Panc1 (cell line): ENCODE measurements at regions not wholly inside any gene's neighbourhood (a gene's known extent, or its start where the extent isn't known, plus 50 kb on each side); places are given as distances from the start of the nearest gene placed in this dataset.

Experiments
- ATAC-seq: fragments of 200-7000 bp; cut with Tn5 transposase; 2 replicates; pipeline ENCODE4 v1.9.1; 2020; ENCODE audit warnings: mild to moderate bottlenecking, moderate library complexity
- BruUV-seq: library from RNA; stranded (reverse); fragments of 400-500 nt; replicated peaks from 2 replicates; lab custom pipeline; 2021; lab: Mats Ljungman, UMichigan
- CTCF ChIA-PET: fragments of 300-600 bp; sonication (Branson Sonifier 250); formaldehyde crosslinking; loops from one replicate; lab custom pipeline; 2022; ENCODE audit warnings: antibody characterized with exemption; lab: Charles Lee
- POLR2A ChIA-PET: fragments of 300-600 bp; sonication (Branson Sonifier 250); formaldehyde crosslinking; loops from one replicate; lab custom pipeline; 2022; ENCODE audit warnings: antibody characterized with exemption; lab: Charles Lee
- DNase-seq: peaks from one replicate; pipeline ENCODE4 v3.0.0-alpha.2; 2010; ENCODE audit warnings: low read depth, low spot score
- H3K27ac ChIP-seq: 2 replicates; pipeline ENCODE4 v1.5.1; 2011; ENCODE audit warnings: mild to moderate bottlenecking, low read length, inconsistent platforms
- H3K27me3 ChIP-seq: fragments of 200-500 bp; sonication (Bioruptor generic); 2 replicates; pipeline ENCODE4 v1.6.0; 2014; ENCODE audit warnings: low read length, inconsistent platforms; ENCODE audit not compliant: control insufficient read depth, insufficient read depth
- H3K36me3 ChIP-seq: fragments of 200-500 bp; sonication (Bioruptor generic); 2 replicates; pipeline ENCODE4 v1.5.1; 2014; ENCODE audit warnings: inconsistent platforms, mild to moderate bottlenecking, low read length, moderate library complexity; ENCODE audit not compliant: control insufficient read depth, insufficient read depth
- H3K4me1 ChIP-seq: 2 replicates; pipeline ENCODE4 v1.5.1; 2011; ENCODE audit warnings: inconsistent platforms, mild to moderate bottlenecking, low read length, moderate library complexity; ENCODE audit not compliant: control insufficient read depth, insufficient read depth
- H3K4me3 ChIP-seq, 2 experiments: 2 replicates each; pipeline ENCODE4 v1.5.1; 2011 to 2012; ENCODE audit warnings: low read depth in 2 of 2, low read length in 2 of 2, mild to moderate bottlenecking in 2 of 2, inconsistent platforms in 1 of 2, moderate library complexity in 1 of 2
- H3K9me3 ChIP-seq: fragments of 200-500 bp; sonication (Bioruptor generic); 2 replicates; pipeline ENCODE4 v1.5.1; 2014; ENCODE audit warnings: low read depth, mild to moderate bottlenecking, inconsistent platforms, low read length, moderate library complexity; ENCODE audit not compliant: control insufficient read depth, insufficient read depth
- CTCF ChIP-seq: fragments of 450-650 bp; IDR thresholded peaks from 2 replicates; pipeline ENCODE4 v1.5.1; 2017; ENCODE audit warnings: mild to moderate bottlenecking
- POLR2AphosphoS5 ChIP-seq: IDR thresholded peaks from 2 replicates; pipeline ENCODE4 v1.6.1; 2012; ENCODE audit warnings: mild to moderate bottlenecking, low read depth, low read length, moderate library complexity
- SIN3A ChIP-seq: IDR thresholded peaks from 2 replicates; pipeline ENCODE4 v1.6.1; 2012; ENCODE audit warnings: low read depth, mild to moderate bottlenecking, low read length, moderate library complexity, borderline replicate concordance; ENCODE audit not compliant: insufficient read depth
- TCF7L2 ChIP-seq: IDR thresholded peaks from 2 replicates; pipeline ENCODE4 v1.6.1; 2011; ENCODE audit warnings: mild to moderate bottlenecking, low read depth, low read length, inconsistent platforms
- in situ Hi-C: cut with HindIII; loops from 2 replicates; pipeline ENCODE4 v1.10.0; 2016; ENCODE audit warnings: low sequenced_read_pairs, low pct_unique_long_range_greater_than_20kb
- intact Hi-C: fragments of 100-400 bp; cut with micrococcal nuclease; formaldehyde crosslinking; loops from one replicate; pipeline ENCODE4 v1.10.0; 2022; ENCODE audit not compliant: unreplicated experiment
- TF ChIP-seq, protein P1 (sequence below), 2 experiments: IDR thresholded peaks; 2 replicates each; pipeline ENCODE4 v1.6.1; 2011 to 2012; ENCODE audit warnings: low read depth in 2 of 2, control low read depth in 1 of 2, low read length in 1 of 2, mild to moderate bottlenecking in 1 of 2, moderate library complexity in 1 of 2; ENCODE audit not compliant: insufficient read depth in 1 of 2

GRCh38 chr3:68211637-68212036 lies 557.2 kb upstream of the SUCLG2 start:
- no peak for DNase-seq
- no peak for ATAC-seq
- Histone ChIP-seq H3K4me1 (no peaks in the 10 kb centered on the region), H3K4me3 (no peak overlapping the region), H3K9me3 (no peaks in the 10 kb centered on the region), H3K36me3 (no peaks in the 10 kb centered on the region), H3K27me3 (no peaks in the 10 kb centered on the region), H3K27ac (no peak overlapping the region)
- BruUV-seq: no TSS peak
- intact Hi-C loops (no loop called here), in situ Hi-C loops (no loop called here)
- no peak for TF ChIP-seq SIN3A
- ChIA-PET CTCF (no interaction called here), POLR2A (no interaction called here)

- in situ Hi-C loops: no loop called here
- Histone ChIP-seq H3K4me1 (no peaks in the 10 kb centered on the region), H3K27ac (no peak overlapping the region), H3K27me3 (no peaks in the 10 kb centered on the region), H3K4me3 (no peak overlapping the region), H3K36me3 (no peaks in the 10 kb centered on the region), H3K9me3 (no peaks in the 10 kb centered on the region)
- ChIA-PET CTCF (no interaction called here), POLR2A (no interaction called here)
- ATAC-seq: no peak
- TF ChIP-seq TCF7L2: no peak
- no peak for DNase-seq
- no TSS peak for BruUV-seq
- intact Hi-C loops: no loop called here
Observed at GRCh38 chr3:68210635-68211034, 556.2 kb upstream of the SUCLG2 start.

- TF ChIP-seq, protein P1, sequence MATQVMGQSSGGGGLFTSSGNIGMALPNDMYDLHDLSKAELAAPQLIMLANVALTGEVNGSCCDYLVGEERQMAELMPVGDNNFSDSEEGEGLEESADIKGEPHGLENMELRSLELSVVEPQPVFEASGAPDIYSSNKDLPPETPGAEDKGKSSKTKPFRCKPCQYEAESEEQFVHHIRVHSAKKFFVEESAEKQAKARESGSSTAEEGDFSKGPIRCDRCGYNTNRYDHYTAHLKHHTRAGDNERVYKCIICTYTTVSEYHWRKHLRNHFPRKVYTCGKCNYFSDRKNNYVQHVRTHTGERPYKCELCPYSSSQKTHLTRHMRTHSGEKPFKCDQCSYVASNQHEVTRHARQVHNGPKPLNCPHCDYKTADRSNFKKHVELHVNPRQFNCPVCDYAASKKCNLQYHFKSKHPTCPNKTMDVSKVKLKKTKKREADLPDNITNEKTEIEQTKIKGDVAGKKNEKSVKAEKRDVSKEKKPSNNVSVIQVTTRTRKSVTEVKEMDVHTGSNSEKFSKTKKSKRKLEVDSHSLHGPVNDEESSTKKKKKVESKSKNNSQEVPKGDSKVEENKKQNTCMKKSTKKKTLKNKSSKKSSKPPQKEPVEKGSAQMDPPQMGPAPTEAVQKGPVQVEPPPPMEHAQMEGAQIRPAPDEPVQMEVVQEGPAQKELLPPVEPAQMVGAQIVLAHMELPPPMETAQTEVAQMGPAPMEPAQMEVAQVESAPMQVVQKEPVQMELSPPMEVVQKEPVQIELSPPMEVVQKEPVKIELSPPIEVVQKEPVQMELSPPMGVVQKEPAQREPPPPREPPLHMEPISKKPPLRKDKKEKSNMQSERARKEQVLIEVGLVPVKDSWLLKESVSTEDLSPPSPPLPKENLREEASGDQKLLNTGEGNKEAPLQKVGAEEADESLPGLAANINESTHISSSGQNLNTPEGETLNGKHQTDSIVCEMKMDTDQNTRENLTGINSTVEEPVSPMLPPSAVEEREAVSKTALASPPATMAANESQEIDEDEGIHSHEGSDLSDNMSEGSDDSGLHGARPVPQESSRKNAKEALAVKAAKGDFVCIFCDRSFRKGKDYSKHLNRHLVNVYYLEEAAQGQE (IDR thresholded peaks at IDR 0.05; ENCODE audit: insufficient read depth in 1 of 2, low read depth in 2 of 2, low read length in 1 of 2): no peak
- TF ChIP-seq CTCF (no peak), POLR2AphosphoS5 (no peak), TCF7L2 (no peak), SIN3A (no peak)
- ATAC-seq (no peak), DNase-seq (no peak)
- H3K4me1 ChIP-seq: no peaks in the 10 kb centered on the region
- ChIA-PET POLR2A (no interaction called here), CTCF (no interaction called here)
- no TSS peak for BruUV-seq
- in situ Hi-C loops (no loop called here), intact Hi-C loops (no loop called here)
- H3K4me3 ChIP-seq: no peak overlapping the region
- H3K36me3 ChIP-seq: no peaks in the 10 kb centered on the region
- no peaks in the 10 kb centered on the region for H3K27me3 ChIP-seq
- no peak overlapping the region for H3K27ac ChIP-seq
- no peaks in the 10 kb centered on the region for H3K9me3 ChIP-seq
Observed at GRCh38 chr3:68207327-68207726, 552.9 kb upstream of the SUCLG2 start.
